Neural cell (in vitro differentiated cells): ENCODE measurements at regions not wholly inside any gene's neighbourhood (a gene's known extent, or its start where the extent isn't known, plus 50 kb on each side); places are given as distances from the start of the nearest gene placed in this dataset.

Source experiments
- TF ChIP-seq, protein P1 (sequence below): IDR thresholded peaks from 2 replicates; pipeline ENCODE4 v1.6.1; 2012; ENCODE audit warnings: borderline replicate concordance
- TF ChIP-seq, protein P2 (sequence below): fragments of 450-650 bp; IDR thresholded peaks from 2 replicates; pipeline ENCODE4 v1.5.1; 2014; ENCODE audit warnings: antibody characterized with exemption, mild to moderate bottlenecking, moderate library complexity; ENCODE audit not compliant: poor library complexity, severe bottlenecking

DNA sequence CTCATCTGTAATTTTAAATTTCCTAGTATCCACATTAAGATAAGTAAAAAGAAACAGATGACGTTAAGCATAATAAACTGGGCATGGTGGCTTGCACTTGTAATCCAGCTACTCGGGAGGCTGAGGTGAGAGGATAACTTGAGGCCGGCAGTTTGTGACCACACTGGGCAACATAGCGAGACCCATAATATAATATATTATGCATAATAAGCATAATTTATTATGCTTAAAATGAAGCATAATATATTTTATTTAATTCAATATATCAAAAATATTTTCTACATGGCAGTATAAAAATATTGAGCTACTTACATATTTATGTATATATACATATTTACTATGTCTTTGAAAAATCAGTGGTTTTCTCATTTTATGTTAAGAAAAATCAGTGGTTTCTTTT, 128.3 kb downstream of the GOSR1 start:
- TF ChIP-seq, protein P1, sequence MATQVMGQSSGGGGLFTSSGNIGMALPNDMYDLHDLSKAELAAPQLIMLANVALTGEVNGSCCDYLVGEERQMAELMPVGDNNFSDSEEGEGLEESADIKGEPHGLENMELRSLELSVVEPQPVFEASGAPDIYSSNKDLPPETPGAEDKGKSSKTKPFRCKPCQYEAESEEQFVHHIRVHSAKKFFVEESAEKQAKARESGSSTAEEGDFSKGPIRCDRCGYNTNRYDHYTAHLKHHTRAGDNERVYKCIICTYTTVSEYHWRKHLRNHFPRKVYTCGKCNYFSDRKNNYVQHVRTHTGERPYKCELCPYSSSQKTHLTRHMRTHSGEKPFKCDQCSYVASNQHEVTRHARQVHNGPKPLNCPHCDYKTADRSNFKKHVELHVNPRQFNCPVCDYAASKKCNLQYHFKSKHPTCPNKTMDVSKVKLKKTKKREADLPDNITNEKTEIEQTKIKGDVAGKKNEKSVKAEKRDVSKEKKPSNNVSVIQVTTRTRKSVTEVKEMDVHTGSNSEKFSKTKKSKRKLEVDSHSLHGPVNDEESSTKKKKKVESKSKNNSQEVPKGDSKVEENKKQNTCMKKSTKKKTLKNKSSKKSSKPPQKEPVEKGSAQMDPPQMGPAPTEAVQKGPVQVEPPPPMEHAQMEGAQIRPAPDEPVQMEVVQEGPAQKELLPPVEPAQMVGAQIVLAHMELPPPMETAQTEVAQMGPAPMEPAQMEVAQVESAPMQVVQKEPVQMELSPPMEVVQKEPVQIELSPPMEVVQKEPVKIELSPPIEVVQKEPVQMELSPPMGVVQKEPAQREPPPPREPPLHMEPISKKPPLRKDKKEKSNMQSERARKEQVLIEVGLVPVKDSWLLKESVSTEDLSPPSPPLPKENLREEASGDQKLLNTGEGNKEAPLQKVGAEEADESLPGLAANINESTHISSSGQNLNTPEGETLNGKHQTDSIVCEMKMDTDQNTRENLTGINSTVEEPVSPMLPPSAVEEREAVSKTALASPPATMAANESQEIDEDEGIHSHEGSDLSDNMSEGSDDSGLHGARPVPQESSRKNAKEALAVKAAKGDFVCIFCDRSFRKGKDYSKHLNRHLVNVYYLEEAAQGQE = no peak
- TF ChIP-seq, protein P2, sequence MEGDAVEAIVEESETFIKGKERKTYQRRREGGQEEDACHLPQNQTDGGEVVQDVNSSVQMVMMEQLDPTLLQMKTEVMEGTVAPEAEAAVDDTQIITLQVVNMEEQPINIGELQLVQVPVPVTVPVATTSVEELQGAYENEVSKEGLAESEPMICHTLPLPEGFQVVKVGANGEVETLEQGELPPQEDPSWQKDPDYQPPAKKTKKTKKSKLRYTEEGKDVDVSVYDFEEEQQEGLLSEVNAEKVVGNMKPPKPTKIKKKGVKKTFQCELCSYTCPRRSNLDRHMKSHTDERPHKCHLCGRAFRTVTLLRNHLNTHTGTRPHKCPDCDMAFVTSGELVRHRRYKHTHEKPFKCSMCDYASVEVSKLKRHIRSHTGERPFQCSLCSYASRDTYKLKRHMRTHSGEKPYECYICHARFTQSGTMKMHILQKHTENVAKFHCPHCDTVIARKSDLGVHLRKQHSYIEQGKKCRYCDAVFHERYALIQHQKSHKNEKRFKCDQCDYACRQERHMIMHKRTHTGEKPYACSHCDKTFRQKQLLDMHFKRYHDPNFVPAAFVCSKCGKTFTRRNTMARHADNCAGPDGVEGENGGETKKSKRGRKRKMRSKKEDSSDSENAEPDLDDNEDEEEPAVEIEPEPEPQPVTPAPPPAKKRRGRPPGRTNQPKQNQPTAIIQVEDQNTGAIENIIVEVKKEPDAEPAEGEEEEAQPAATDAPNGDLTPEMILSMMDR = no peak
